ENCODE measurements at regions not wholly inside any gene's neighbourhood (a gene's known extent, or its start where the extent isn't known, plus 50 kb on each side); places are given as distances from the start of the nearest gene placed in this dataset.

- Mint-ChIP-seq H3K36me3 (ENCODE audit: low read depth) (no peaks in the 10 kb centered on the region), H3K27me3 (ENCODE audit: low read depth) (no peaks in the 10 kb centered on the region), H3K9me3 (no peaks in the 10 kb centered on the region), H3K4me1 (ENCODE audit: low read depth) (no peaks in the 10 kb centered on the region), H3K27ac (no peak overlapping the region), H3K4me3 (no peak overlapping the region)
- no peak for DNase-seq (ENCODE audit: low spot score)
These were observed 108.0 kb upstream of the CDH13 start for GRCh38 chr16:82518811-82519210.

GRCh38 chr16:82514262-82514661, 112.5 kb upstream of the CDH13 start:
- no peak for DNase-seq (ENCODE audit: low spot score)
- no peaks in the 10 kb centered on the region for H3K4me1 Mint-ChIP-seq (ENCODE audit: low read depth)
- no peaks in the 10 kb centered on the region for H3K36me3 Mint-ChIP-seq (ENCODE audit: low read depth)
- no peaks in the 10 kb centered on the region for H3K9me3 Mint-ChIP-seq
- H3K4me3 Mint-ChIP-seq: no peak overlapping the region
- no peaks in the 10 kb centered on the region for H3K27me3 Mint-ChIP-seq (ENCODE audit: low read depth)
- no peak overlapping the region for H3K27ac Mint-ChIP-seq

- Mint-ChIP-seq H3K27ac (no peak overlapping the region), H3K4me3 (no peak overlapping the region), H3K27me3 (ENCODE audit: low read depth) (no peaks in the 10 kb centered on the region), H3K36me3 (ENCODE audit: low read depth) (no peaks in the 10 kb centered on the region), H3K4me1 (ENCODE audit: low read depth) (no peaks in the 10 kb centered on the region), H3K9me3 (peaks cover 10% of the 10 kb centered on the region)
- DNase-seq (ENCODE audit: low spot score): no peak
These were observed 115.9 kb upstream of the CDH13 start for GRCh38 chr16:82510789-82511305.

GRCh38 chr16:82509691-82510430, 116.9 kb upstream of the CDH13 start:
- Mint-ChIP-seq H3K9me3 (peaks cover 10% of the 10 kb centered on the region), H3K27me3 (ENCODE audit: low read depth) (no peaks in the 10 kb centered on the region), H3K4me1 (ENCODE audit: low read depth) (no peaks in the 10 kb centered on the region), H3K4me3 (no peak overlapping the region), H3K36me3 (ENCODE audit: low read depth) (no peaks in the 10 kb centered on the region), H3K27ac (no peak overlapping the region)
- DNase-seq (ENCODE audit: low spot score): no peak

GRCh38 chr16:82506692-82507670, 119.8 kb upstream of the CDH13 start:
- H3K4me1 Mint-ChIP-seq (ENCODE audit: low read depth): no peaks in the 10 kb centered on the region
- H3K27ac Mint-ChIP-seq: no peak overlapping the region
- no peaks in the 10 kb centered on the region for H3K36me3 Mint-ChIP-seq (ENCODE audit: low read depth)
- H3K4me3 Mint-ChIP-seq: no peak overlapping the region
- DNase-seq (ENCODE audit: low spot score): no peak
- peaks cover 10% of the 10 kb centered on the region for H3K9me3 Mint-ChIP-seq
- no peaks in the 10 kb centered on the region for H3K27me3 Mint-ChIP-seq (ENCODE audit: low read depth)

GRCh38 chr16:82504836-82505235, 121.9 kb upstream of the CDH13 start:
- H3K4me3 Mint-ChIP-seq: no peak overlapping the region
- H3K4me1 Mint-ChIP-seq (ENCODE audit: low read depth): no peaks in the 10 kb centered on the region
- no peak for DNase-seq (ENCODE audit: low spot score)
- H3K9me3 Mint-ChIP-seq: peaks cover 10% of the 10 kb centered on the region
- no peaks in the 10 kb centered on the region for H3K27me3 Mint-ChIP-seq (ENCODE audit: low read depth)
- no peak overlapping the region for H3K27ac Mint-ChIP-seq
- H3K36me3 Mint-ChIP-seq (ENCODE audit: low read depth): no peaks in the 10 kb centered on the region

- Mint-ChIP-seq H3K9me3 (no peaks in the 10 kb centered on the region), H3K4me1 (ENCODE audit: low read depth) (no peaks in the 10 kb centered on the region), H3K27ac (no peak overlapping the region), H3K4me3 (no peak overlapping the region), H3K36me3 (ENCODE audit: low read depth) (no peaks in the 10 kb centered on the region), H3K27me3 (ENCODE audit: low read depth) (no peaks in the 10 kb centered on the region)
- no peak for DNase-seq (ENCODE audit: low spot score)
These were observed 127.5 kb upstream of the CDH13 start for GRCh38 chr16:82499302-82499701.

GRCh38 chr16:82497139-82497538, 129.6 kb upstream of the CDH13 start:
- no peaks in the 10 kb centered on the region for H3K27me3 Mint-ChIP-seq (ENCODE audit: low read depth)
- no peaks in the 10 kb centered on the region for H3K4me1 Mint-ChIP-seq (ENCODE audit: low read depth)
- no peaks in the 10 kb centered on the region for H3K36me3 Mint-ChIP-seq (ENCODE audit: low read depth)
- H3K4me3 Mint-ChIP-seq: no peak overlapping the region
- H3K9me3 Mint-ChIP-seq: no peaks in the 10 kb centered on the region
- no peak for DNase-seq (ENCODE audit: low spot score)
- no peak overlapping the region for H3K27ac Mint-ChIP-seq

- Mint-ChIP-seq H3K36me3 (ENCODE audit: low read depth) (no peaks in the 10 kb centered on the region), H3K4me1 (ENCODE audit: low read depth) (no peaks in the 10 kb centered on the region), H3K9me3 (no peaks in the 10 kb centered on the region), H3K27me3 (ENCODE audit: low read depth) (no peaks in the 10 kb centered on the region), H3K4me3 (no peak overlapping the region), H3K27ac (no peak overlapping the region)
- no peak for DNase-seq (ENCODE audit: low spot score)
These were observed 138.3 kb upstream of the CDH13 start for GRCh38 chr16:82488460-82488859.

- H3K9me3 Mint-ChIP-seq: no peaks in the 10 kb centered on the region
- DNase-seq (ENCODE audit: low spot score): no peak
- no peaks in the 10 kb centered on the region for H3K36me3 Mint-ChIP-seq (ENCODE audit: low read depth)
- no peaks in the 10 kb centered on the region for H3K27me3 Mint-ChIP-seq (ENCODE audit: low read depth)
- H3K4me1 Mint-ChIP-seq (ENCODE audit: low read depth): no peaks in the 10 kb centered on the region
- no peak overlapping the region for H3K27ac Mint-ChIP-seq
- no peak overlapping the region for H3K4me3 Mint-ChIP-seq
These were observed 145.3 kb upstream of the CDH13 start for GRCh38 chr16:82481455-82481854.

GRCh38 chr16:82476786-82477185, 150.0 kb upstream of the CDH13 start:
- Mint-ChIP-seq H3K27ac (no peak overlapping the region), H3K4me3 (no peak overlapping the region), H3K27me3 (ENCODE audit: low read depth) (no peaks in the 10 kb centered on the region), H3K36me3 (ENCODE audit: low read depth) (no peaks in the 10 kb centered on the region), H3K9me3 (no peaks in the 10 kb centered on the region), H3K4me1 (ENCODE audit: low read depth) (no peaks in the 10 kb centered on the region)
- no peak for DNase-seq (ENCODE audit: low spot score)

GRCh38 chr16:82470620-82471152, 156.1 kb upstream of the CDH13 start:
- no peak overlapping the region for H3K4me3 Mint-ChIP-seq
- H3K9me3 Mint-ChIP-seq: no peaks in the 10 kb centered on the region
- no peaks in the 10 kb centered on the region for H3K4me1 Mint-ChIP-seq (ENCODE audit: low read depth)
- H3K27ac Mint-ChIP-seq: no peak overlapping the region
- no peaks in the 10 kb centered on the region for H3K36me3 Mint-ChIP-seq (ENCODE audit: low read depth)
- no peaks in the 10 kb centered on the region for H3K27me3 Mint-ChIP-seq (ENCODE audit: low read depth)
- no peak for DNase-seq (ENCODE audit: low spot score)

GRCh38 chr16:82470016-82470415, 156.8 kb upstream of the CDH13 start:
- no peaks in the 10 kb centered on the region for H3K27me3 Mint-ChIP-seq (ENCODE audit: low read depth)
- H3K27ac Mint-ChIP-seq: no peak overlapping the region
- H3K4me1 Mint-ChIP-seq (ENCODE audit: low read depth): no peaks in the 10 kb centered on the region
- no peak overlapping the region for H3K4me3 Mint-ChIP-seq
- no peak for DNase-seq (ENCODE audit: low spot score)
- H3K9me3 Mint-ChIP-seq: no peaks in the 10 kb centered on the region
- H3K36me3 Mint-ChIP-seq (ENCODE audit: low read depth): no peaks in the 10 kb centered on the region

GRCh38 chr16:82464187-82464586, 162.6 kb upstream of the CDH13 start:
- Mint-ChIP-seq H3K4me3 (no peak overlapping the region), H3K36me3 (ENCODE audit: low read depth) (no peaks in the 10 kb centered on the region), H3K9me3 (no peaks in the 10 kb centered on the region), H3K4me1 (ENCODE audit: low read depth) (no peaks in the 10 kb centered on the region), H3K27me3 (ENCODE audit: low read depth) (no peaks in the 10 kb centered on the region), H3K27ac (no peak overlapping the region)
- no peak for DNase-seq (ENCODE audit: low spot score)
